GM12865 (cell line): ENCODE measurements at regions not wholly inside any gene's neighbourhood (a gene's known extent, or its start where the extent isn't known, plus 50 kb on each side); places are given as distances from the start of the nearest gene placed in this dataset.

Experiments used
- DNase-seq: peaks from one replicate; pipeline ENCODE4 v3.0.0; 2010; ENCODE audit warnings: low read depth
- H3K4me3 ChIP-seq: 2 replicates; pipeline ENCODE4 v1.5.1; 2011; ENCODE audit warnings: mild to moderate bottlenecking, low read depth, low read length, control low read depth
- CTCF ChIP-seq: IDR thresholded peaks from 2 replicates; pipeline ENCODE4 v1.5.1; 2011; ENCODE audit warnings: low read length, control low read depth, low read depth, inconsistent platforms; ENCODE audit not compliant: insufficient read depth; ENCODE audit errors: missing control alignments

- no peak for DNase-seq
- TF ChIP-seq CTCF, result no peak
- no peak overlapping the region for H3K4me3 ChIP-seq
Observed at GRCh38 chr10:28873540-28873939, 196.2 kb downstream of the BAMBI start.

- no peak overlapping the region for H3K4me3 ChIP-seq
- TF ChIP-seq CTCF, result no peak
- no peak for DNase-seq
Observed at GRCh38 chr10:28874210-28874609, 196.9 kb downstream of the BAMBI start.

GRCh38 chr10:28875549-28876081 lies 198.3 kb downstream of the BAMBI start:
- no peak for DNase-seq
- H3K4me3 ChIP-seq, result no peak overlapping the region
- TF ChIP-seq CTCF, result no peak

GRCh38 chr10:28878236-28878970 lies 201.1 kb downstream of the BAMBI start:
- DNase-seq, result no peak
- no peak overlapping the region for H3K4me3 ChIP-seq
- no peak for TF ChIP-seq CTCF

- TF ChIP-seq CTCF, result no peak
- H3K4me3 ChIP-seq, result no peak overlapping the region
- DNase-seq, result no peak
Observed at GRCh38 chr10:28879246-28879645, 201.9 kb downstream of the BAMBI start.

GRCh38 chr10:28879875-28880682 lies 202.8 kb downstream of the BAMBI start:
- H3K4me3 ChIP-seq, result no peak overlapping the region
- TF ChIP-seq CTCF, result no peak
- DNase-seq, result no peak
